PC-9 (cell line): ENCODE measurements at regions not wholly inside any gene's neighbourhood (a gene's known extent, or its start where the extent isn't known, plus 50 kb on each side); places are given as distances from the start of the nearest gene placed in this dataset.

Experiments used
- BruUV-seq: library from RNA; stranded (reverse); fragments of 400-500 nt; replicated peaks from 2 replicates; lab custom pipeline; 2021; lab: Mats Ljungman, UMichigan
- CTCF ChIA-PET: fragments of 300-600 bp; sonication (Branson Sonifier 250); formaldehyde crosslinking; loops from one replicate; lab custom pipeline; 2022; ENCODE audit warnings: antibody characterized with exemption; lab: Charles Lee
- POLR2A ChIA-PET: fragments of 300-600 bp; sonication (Branson Sonifier 250); formaldehyde crosslinking; loops from one replicate; lab custom pipeline; 2022; ENCODE audit warnings: antibody characterized with exemption; ENCODE audit not compliant: unreplicated experiment; lab: Charles Lee
- DNase-seq, 2 experiments: peaks; one replicate each; pipeline versions ENCODE4 v3.0.0 to v3.0.0-alpha.2; 2015 to 2022; ENCODE audit warnings: mixed read lengths in 1 of 2
- H2AFZ ChIP-seq: fragments of 200-600 bp; sonication (generic); 2 replicates; pipeline ENCODE4 v1.8.1; 2017; ENCODE audit warnings: antibody characterized with exemption
- H3F3A ChIP-seq: fragments of 200-600 bp; sonication (generic); 2 replicates; pipeline ENCODE4 v1.8.1; 2017; ENCODE audit warnings: antibody characterized with exemption, mild to moderate bottlenecking, low read depth; ENCODE audit not compliant: insufficient read depth
- H3K27ac ChIP-seq: fragments of 200-600 bp; sonication (generic); 2 replicates; pipeline ENCODE4 v1.6.1; 2016; ENCODE audit warnings: mixed run types
- H3K27me3 ChIP-seq: fragments of 200-600 bp; sonication (generic); 2 replicates; pipeline ENCODE4 v1.6.1; 2016; ENCODE audit warnings: low read depth, mixed run types; ENCODE audit not compliant: insufficient read depth
- H3K36me3 ChIP-seq: fragments of 200-600 bp; sonication (generic); 2 replicates; pipeline ENCODE4 v1.6.1; 2016; ENCODE audit warnings: low read depth, mixed run types
- H3K4me1 ChIP-seq: fragments of 200-600 bp; sonication (generic); replicated peaks from 2 replicates; pipeline ENCODE4 v1.6.1; 2016; ENCODE audit warnings: mixed run types; ENCODE audit not compliant: insufficient read depth
- H3K4me2 ChIP-seq: fragments of 200-600 bp; sonication (generic); 2 replicates; pipeline ENCODE4 v1.6.1; 2017; ENCODE audit warnings: mixed run types
- H3K4me3 ChIP-seq: fragments of 200-600 bp; sonication (generic); 2 replicates; pipeline ENCODE4 v1.6.1; 2016; ENCODE audit warnings: mixed run types
- H3K79me2 ChIP-seq: fragments of 200-600 bp; sonication (generic); 2 replicates; pipeline ENCODE4 v1.6.1; 2017; ENCODE audit warnings: low read depth, mixed run types
- H3K9me2 ChIP-seq: fragments of 200-600 bp; sonication (generic); 2 replicates; pipeline ENCODE4 v1.8.1; 2017; ENCODE audit warnings: mild to moderate bottlenecking; ENCODE audit not compliant: insufficient read depth
- H3K9me3 ChIP-seq: fragments of 200-600 bp; sonication (generic); 2 replicates; pipeline ENCODE4 v1.8.1; 2016; ENCODE audit warnings: low read depth; ENCODE audit not compliant: insufficient read depth
- H4K20me1 ChIP-seq: fragments of 200-600 bp; sonication (generic); 2 replicates; pipeline ENCODE4 v1.8.1; 2017; ENCODE audit not compliant: insufficient read depth
- EZH2 ChIP-seq: fragments of 200-600 bp; sonication (generic); IDR thresholded peaks from 2 replicates; pipeline ENCODE4 v1.8.0; 2017; ENCODE audit warnings: antibody characterized with exemption, low read depth
- intact Hi-C: fragments of 100-400 bp; cut with micrococcal nuclease; formaldehyde crosslinking; loops from one replicate; pipeline ENCODE4 v1.10.0; 2022; ENCODE audit not compliant: unreplicated experiment
- TF ChIP-seq, protein P1 (sequence below): fragments of 200-600 bp; sonication (generic); conservative IDR thresholded peaks from 2 replicates; pipeline ENCODE4 v1.6.1; 2017; ENCODE audit warnings: mixed run types, antibody characterized with exemption, mild to moderate bottlenecking, moderate library complexity

DNA sequence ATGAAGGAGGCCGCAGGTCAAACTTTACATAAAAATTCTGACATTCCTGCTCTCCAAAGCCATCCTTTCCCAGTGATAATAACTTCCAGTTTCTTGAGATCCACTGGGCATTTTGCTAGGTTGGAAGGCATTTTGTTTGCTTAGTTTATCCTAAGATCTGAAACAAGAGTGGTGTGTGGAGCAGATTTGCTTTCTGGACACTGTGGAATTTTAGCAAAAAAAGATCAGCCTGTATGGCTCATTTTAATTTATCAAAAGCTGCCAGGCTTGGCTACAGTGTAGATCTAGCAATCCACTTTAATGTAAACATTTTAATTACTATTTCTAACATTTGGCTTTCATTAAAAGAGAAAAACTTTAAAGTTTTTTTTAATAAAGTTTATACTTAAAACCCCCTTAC is 124.8 kb downstream of the SAMD9 start:
- H3K9me3 ChIP-seq = no peaks in the 10 kb centered on the region
- H3K36me3 ChIP-seq = no peaks in the 10 kb centered on the region
- POLR2A ChIA-PET = no interaction called here
- DNase-seq = no peak
- no peak overlapping the region for H3K4me3 ChIP-seq
- no peaks in the 10 kb centered on the region for H3F3A ChIP-seq
- intact Hi-C loops = no loop called here
- CTCF ChIA-PET = no interaction called here
- no peaks in the 10 kb centered on the region for H3K4me1 ChIP-seq
- no TSS peak for BruUV-seq
- no peaks in the 10 kb centered on the region for H3K27me3 ChIP-seq
- H3K9me2 ChIP-seq = no peaks in the 10 kb centered on the region
- H3K4me2 ChIP-seq = no peak overlapping the region
- H2AFZ ChIP-seq = no peak overlapping the region
- no peaks in the 10 kb centered on the region for H4K20me1 ChIP-seq
- H3K79me2 ChIP-seq = no peaks in the 10 kb centered on the region
- H3K27ac ChIP-seq = no peak overlapping the region
- TF ChIP-seq EZH2 = no peak
- TF ChIP-seq, protein P1, sequence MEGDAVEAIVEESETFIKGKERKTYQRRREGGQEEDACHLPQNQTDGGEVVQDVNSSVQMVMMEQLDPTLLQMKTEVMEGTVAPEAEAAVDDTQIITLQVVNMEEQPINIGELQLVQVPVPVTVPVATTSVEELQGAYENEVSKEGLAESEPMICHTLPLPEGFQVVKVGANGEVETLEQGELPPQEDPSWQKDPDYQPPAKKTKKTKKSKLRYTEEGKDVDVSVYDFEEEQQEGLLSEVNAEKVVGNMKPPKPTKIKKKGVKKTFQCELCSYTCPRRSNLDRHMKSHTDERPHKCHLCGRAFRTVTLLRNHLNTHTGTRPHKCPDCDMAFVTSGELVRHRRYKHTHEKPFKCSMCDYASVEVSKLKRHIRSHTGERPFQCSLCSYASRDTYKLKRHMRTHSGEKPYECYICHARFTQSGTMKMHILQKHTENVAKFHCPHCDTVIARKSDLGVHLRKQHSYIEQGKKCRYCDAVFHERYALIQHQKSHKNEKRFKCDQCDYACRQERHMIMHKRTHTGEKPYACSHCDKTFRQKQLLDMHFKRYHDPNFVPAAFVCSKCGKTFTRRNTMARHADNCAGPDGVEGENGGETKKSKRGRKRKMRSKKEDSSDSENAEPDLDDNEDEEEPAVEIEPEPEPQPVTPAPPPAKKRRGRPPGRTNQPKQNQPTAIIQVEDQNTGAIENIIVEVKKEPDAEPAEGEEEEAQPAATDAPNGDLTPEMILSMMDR = no peak

DNA sequence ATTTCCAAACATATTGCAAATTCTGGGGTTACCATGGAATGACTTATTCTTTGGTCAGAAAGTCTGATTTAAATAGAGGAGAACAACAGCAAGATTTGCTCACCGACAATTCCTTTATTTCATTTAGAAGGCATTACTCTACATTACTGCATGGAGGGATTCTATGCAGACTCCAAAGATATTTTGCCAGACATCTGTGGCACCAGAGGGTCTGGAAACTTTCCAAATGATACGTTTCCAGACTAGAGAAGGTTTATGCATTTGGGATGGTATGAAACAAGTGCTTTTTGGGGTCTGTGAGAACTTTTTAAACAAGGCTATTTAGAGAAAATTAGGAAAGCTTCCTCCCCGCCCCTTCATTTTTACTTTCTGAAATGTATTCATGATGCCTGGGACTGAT is 125.3 kb downstream of the SAMD9 start:
- no TSS peak for BruUV-seq

DNA sequence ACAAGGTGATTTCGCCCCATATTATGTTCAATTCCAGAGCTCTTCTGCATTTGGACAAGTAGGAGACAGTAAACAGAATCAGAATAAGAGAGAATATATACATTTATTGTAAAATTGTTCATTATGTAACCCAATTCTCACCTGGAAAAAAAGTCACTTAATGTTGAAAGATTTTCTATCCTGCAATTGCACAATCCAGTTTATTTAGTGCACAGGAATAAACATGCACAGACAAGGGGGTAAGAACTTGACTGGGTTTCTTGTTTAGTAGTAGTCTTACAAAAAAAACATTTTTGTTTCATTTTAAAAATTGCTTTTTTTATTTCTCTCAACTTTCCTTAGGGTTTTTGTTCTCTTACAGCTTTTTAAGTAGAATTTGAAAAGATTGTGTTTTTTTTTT is 126.6 kb downstream of the SAMD9 start:
- Histone ChIP-seq H3K4me3 (no peak overlapping the region), H3K27me3 (no peaks in the 10 kb centered on the region), H3K9me2 (no peaks in the 10 kb centered on the region), H2AFZ (no peak overlapping the region), H3K27ac (no peak overlapping the region), H4K20me1 (no peaks in the 10 kb centered on the region), H3K9me3 (no peaks in the 10 kb centered on the region), H3K79me2 (no peaks in the 10 kb centered on the region), H3F3A (no peaks in the 10 kb centered on the region), H3K36me3 (no peaks in the 10 kb centered on the region), H3K4me1 (no peaks in the 10 kb centered on the region), H3K4me2 (no peak overlapping the region)
- BruUV-seq = no TSS peak
- ChIA-PET CTCF (no interaction called here), POLR2A (no interaction called here)
- no peak for TF ChIP-seq EZH2
- TF ChIP-seq, protein P1 = no peak
- no peak for DNase-seq
- intact Hi-C loops = no loop called here

More for the DNA sequence above, 125.3 kb downstream of the SAMD9 start:
- Histone ChIP-seq H3F3A (no peaks in the 10 kb centered on the region), H3K9me3 (no peaks in the 10 kb centered on the region), H3K79me2 (no peaks in the 10 kb centered on the region), H3K4me3 (no peak overlapping the region), H3K4me2 (no peak overlapping the region), H3K9me2 (no peaks in the 10 kb centered on the region), H2AFZ (no peak overlapping the region), H3K27ac (no peak overlapping the region), H4K20me1 (no peaks in the 10 kb centered on the region), H3K4me1 (no peaks in the 10 kb centered on the region), H3K36me3 (no peaks in the 10 kb centered on the region), H3K27me3 (no peaks in the 10 kb centered on the region)
- ChIA-PET POLR2A (no interaction called here), CTCF (no interaction called here)
- no peak for TF ChIP-seq EZH2
- TF ChIP-seq, protein P1 = no peak
- DNase-seq = no peak
- intact Hi-C loops = no loop called here
